ENCODE measurements at regions not wholly inside any gene's neighbourhood (a gene's known extent, or its start where the extent isn't known, plus 50 kb on each side); places are given as distances from the start of the nearest gene placed in this dataset.
"Not testable (repeated sequence)": the region's sequence is repeated elsewhere in the genome, so short reads cannot be mapped to it uniquely, and the experiment has no call there.

DNA sequence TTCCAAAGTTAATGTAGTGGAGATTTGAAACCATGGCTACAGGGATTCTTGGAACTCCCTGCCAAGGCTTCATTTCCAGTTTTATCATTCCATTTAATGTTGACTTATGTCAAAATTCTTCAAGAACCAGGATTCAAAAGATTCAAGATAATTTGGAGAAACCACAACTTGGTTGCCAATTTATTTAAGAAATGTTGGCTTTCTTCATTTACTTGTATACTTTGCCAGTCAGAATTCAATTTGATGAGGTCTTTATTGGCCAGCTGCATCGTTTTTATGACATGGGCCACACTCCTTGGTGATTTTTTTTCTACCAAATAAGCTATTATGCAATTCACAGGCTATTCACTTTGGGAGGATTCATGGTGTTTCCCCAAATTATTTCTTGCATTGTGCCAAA is 53.1 kb upstream of the RASEF start:
- no peak for DNase-seq (ENCODE audit: extremely low spot score)
- no peaks in the 10 kb centered on the region for H3K36me3 ChIP-seq (ENCODE audit: insufficient read depth)
- H3K4me1 ChIP-seq (ENCODE audit: insufficient read depth): no peaks in the 10 kb centered on the region
- no peak overlapping the region for H3K4me3 ChIP-seq (ENCODE audit: low read depth, low read length)
- no peak overlapping the region for H3K27ac ChIP-seq (ENCODE audit: low read depth)
- WGBS: 15% methylated on average over 1 of the region's 1 CpG

DNA sequence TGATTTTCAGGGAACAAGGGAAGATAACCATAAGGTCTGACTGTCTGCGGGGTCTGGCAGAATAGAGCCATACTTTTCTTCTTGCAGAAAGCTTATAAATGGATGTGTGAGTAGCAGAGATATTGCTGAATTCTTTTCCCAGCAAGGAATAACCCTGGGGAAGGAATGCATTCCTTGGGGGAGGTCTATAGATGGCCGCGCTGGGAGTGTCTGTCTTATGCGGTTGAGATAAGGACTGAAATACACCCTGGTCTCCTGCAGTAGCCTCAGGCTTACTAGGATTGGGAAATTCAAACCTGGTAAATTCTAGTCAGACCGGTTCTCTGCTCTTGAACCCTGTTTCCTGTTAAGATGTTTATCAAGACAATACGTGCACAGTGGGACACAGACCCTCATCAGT is 50.5 kb upstream of the RASEF start:
- H3K36me3 ChIP-seq (ENCODE audit: insufficient read depth); H3K4me3 ChIP-seq (ENCODE audit: low read depth, low read length); DNase-seq (ENCODE audit: extremely low spot score); H3K4me1 ChIP-seq (ENCODE audit: insufficient read depth); H3K27ac ChIP-seq (ENCODE audit: low read depth): not testable (repeated sequence)
- WGBS: 83% methylated on average over 6 of the region's 6 CpGs

All from urinary bladder (tissue), 3 donors.